ENCODE measurements at regions not wholly inside any gene's neighbourhood (a gene's known extent, or its start where the extent isn't known, plus 50 kb on each side); places are given as distances from the start of the nearest gene placed in this dataset.

GRCh38 chr18:11305507-11305906, 156.1 kb upstream of the PIEZO2 start:
- TF ChIP-seq CTCF (conservative IDR thresholded peaks at IDR 0.05; ENCODE audit: low read depth in 2 of 2): peak in 1 of 2 experiments; percentile 41; a peak in 1 of 4 replicates
- no peak for TF ChIP-seq EZH2 (IDR thresholded peaks at IDR 0.05; ENCODE audit: low read depth, unreplicated experiment)
- TF ChIP-seq REST (IDR thresholded peaks at IDR 0.05; ENCODE audit: unreplicated experiment): no peak
- no peak for TF ChIP-seq EZH2phosphoT487 (IDR thresholded peaks at IDR 0.05; ENCODE audit: unreplicated experiment)
- no peak for TF ChIP-seq POLR2AphosphoS5 (IDR thresholded peaks at IDR 0.05; ENCODE audit: low read depth)
- no peak for TF ChIP-seq ETS1 (IDR thresholded peaks at IDR 0.05)
- TF ChIP-seq CREB1 (CRISPR knock-in tag; IDR thresholded peaks at IDR 0.05; ENCODE audit: low read depth): no peak
- no peak for TF ChIP-seq JUNB (IDR thresholded peaks at IDR 0.05; ENCODE audit: unreplicated experiment)
